ENCODE measurements at regions not wholly inside any gene's neighbourhood (a gene's known extent, or its start where the extent isn't known, plus 50 kb on each side); places are given as distances from the start of the nearest gene placed in this dataset.
A peak's percentile ranks its signal among the peaks of the same experiment; 100 is the strongest.

DNA sequence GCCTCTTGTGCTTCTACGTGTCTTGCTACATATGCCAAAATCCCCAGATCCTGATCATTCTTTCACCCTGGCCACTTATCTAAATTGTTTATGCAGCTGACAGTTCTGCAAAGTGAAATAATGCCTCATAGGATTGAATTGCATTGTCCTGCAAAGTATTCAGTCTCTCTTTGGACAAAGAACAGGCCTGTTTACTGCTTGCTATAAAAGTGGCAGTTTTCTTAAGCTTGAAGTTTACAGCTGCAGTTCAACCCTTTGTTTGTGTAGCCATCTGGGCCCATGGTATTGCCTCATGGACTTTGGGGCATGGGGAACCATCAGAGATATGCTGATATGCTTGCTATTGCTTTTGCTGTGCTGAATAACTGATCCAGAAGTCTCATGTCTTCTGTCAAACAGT is 523.2 kb downstream of the OTOL1 start:
- no peak for DNase-seq

DNA sequence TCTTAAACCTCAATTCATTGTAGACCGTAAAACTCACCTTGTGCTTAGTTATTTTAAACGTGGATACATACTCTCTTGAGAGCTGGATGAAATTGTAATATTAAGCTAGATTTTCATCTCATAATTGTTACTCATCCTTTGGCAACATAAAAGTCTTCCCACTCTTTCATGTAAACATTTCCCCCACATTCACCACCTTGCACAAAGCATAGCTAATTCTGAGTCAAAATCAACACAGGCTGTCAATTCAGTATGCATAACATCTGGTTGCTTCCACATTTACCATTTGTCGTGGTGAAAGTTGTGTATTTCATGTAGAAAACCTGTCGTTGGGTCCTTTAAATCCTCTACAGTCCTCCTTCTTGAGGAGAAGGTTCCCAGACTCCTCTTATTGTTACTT is 524.6 kb downstream of the OTOL1 start:
- DNase-seq, result no peak

DNA sequence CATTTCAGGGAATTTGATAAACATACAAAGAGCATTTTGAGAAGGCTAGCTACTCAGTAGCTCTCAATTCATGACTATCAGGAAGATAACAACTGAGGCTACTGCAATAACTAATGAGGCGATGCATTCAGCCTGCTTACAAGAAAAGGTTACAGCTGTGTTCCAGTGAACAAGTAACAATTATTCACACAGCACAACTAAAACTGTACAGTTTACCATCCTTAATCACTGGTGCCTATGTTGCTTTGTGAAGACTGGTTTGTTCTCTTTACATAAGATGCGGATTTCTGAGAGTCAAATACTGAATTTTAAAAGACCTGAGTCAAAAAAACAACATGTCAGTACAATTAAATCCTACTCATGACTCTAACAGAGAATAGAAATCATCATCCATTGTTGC is 526.3 kb downstream of the OTOL1 start:
- no peak for DNase-seq

DNA sequence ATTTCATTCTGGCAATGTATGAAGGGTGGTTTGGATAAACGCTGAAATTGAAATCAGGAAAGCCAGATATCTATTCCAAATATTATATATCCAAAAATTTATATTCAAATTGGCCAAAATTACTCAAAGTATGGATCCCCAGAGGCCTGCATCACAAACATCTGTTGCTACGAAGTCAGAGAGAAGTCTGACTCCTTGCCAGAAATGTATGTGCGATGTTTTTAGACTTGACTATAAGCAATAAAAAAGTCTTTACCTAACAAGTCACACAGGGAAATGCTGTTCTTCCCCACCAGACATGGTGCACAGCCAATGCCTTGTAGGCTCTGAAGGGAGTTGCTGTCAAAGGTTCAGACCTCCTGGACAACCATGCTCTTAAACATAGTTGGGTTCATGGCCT is 533.1 kb downstream of the OTOL1 start:
- no peak for DNase-seq

DNA sequence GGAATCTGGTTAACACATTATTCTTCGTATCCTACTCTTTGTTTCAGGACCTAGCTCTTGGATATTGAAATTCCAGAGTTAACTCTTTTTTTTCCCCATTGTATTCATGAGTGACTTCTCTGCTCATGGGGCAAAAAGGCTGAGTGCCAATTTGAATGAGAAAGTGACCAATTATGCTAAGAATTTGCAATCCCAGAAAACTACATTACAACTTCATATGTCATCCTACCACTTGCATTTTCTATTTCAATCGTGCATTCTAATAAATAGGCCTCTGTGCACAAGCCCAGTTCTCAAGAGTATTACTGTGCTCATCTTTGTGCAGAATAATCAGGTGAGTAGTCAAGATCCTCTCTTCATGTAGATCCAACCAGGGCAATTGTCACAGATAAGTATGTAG is 537.8 kb downstream of the OTOL1 start:
- DNase-seq, result no peak

DNA sequence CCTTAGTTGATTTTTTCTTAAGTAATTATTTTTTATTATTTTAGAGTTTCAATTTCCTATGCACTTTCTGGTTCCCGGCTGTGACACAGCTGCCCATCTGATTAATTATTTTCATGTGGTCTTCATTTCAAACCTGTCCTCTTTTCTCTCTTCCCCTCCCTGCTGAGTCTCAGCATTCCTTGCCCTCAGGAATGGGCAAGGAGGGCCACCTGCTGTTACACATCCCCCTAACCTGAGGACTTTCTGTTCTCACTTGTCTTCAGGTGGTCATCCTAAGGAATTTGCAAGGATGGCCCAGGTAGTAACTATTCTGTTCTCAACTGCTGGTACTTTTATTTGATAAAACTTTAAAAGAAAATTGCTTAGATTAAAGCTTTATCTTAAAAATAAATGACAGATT is 545.0 kb downstream of the OTOL1 start:
- DNase-seq, result no peak

DNA sequence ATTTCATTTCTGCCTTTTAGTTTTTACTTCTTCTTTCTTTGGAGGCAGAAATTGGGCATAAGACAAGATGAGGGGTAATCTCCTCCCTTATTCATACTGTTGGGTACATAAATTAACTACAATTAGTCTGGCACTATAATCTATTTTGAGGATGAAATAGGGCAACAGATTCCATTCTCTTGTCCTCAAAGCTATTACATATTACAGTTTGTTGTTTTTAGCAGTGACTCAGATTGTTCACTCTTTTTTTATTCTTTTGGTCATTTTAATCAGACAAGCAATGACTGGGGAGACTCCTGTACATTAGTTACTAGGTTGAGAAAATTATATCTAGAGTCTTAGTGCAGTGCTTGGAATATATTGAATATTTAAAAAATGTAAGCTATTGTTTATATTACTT is 556.0 kb downstream of the OTOL1 start:
- DNase-seq, result no peak

DNA sequence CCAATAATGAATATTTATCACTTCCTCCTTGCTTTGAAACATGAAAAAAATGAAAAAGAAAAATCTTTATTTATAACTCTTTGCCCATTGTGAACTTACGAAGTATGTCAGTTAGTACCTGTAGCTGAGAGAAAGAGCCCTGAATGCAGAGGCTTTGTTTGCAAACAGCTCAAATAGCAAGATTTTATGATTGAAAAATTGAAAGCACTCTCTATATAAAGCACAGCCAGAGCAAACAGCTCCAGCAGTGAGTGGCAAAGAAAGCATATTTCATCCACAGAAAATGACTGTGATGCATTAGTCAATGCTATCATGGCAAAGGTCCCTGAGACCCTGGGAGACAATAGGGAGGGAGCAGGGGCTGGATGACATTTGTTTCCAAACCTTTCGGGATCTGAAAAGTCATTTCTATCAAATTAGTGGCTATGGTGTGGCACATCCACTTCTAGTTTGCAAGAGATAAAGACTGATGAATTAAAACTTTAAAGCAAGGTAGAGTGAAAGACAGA is 576.1 kb downstream of the OTOL1 start:
- DNase-seq, result no peak

DNA sequence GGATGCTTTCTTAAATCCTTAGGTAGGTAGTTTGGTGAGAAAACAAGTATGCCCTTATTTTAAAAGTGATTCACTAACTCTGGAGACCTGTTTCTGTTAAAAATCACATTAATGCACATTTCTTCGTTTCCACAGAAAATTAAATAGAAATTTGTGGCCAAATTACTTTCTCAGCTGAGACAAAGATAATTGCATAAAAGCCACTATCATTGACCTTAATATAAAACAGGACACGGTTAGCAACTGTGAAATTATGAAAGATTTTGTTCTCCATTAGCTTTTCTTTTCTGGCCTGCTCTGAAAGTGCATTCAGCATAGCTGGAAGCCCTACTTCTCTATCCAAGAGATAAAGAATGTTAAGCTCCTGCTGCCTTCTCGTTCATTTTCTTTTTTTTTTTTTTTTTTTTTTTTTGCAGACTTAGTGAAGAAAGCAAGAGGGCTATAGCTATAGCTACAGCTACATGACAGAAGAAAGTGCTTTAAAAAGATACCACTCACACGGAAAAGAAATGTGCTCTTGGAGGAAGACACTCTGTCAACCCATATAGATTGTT is 576.9 kb downstream of the OTOL1 start:
- DNase-seq, result no peak

DNA sequence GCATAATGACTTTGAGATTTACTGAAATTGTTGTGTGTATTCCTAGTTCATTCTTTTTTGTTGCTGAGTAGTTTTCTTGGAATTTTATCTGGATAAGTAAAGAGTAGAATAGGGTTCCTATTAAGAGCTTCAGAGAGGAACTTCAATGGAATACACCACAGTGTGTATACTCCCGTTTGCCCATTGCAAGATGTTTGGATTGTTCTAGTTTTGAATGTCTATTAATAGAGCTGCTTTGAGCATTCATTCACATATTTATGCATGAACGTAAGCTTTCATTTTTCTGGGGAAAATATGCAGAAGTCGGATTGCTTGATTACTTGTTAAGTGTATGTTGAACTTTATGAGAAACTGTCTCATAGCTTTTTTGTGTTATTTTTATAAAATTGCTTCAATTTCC is 580.5 kb downstream of the OTOL1 start:
- no peak for DNase-seq

DNA sequence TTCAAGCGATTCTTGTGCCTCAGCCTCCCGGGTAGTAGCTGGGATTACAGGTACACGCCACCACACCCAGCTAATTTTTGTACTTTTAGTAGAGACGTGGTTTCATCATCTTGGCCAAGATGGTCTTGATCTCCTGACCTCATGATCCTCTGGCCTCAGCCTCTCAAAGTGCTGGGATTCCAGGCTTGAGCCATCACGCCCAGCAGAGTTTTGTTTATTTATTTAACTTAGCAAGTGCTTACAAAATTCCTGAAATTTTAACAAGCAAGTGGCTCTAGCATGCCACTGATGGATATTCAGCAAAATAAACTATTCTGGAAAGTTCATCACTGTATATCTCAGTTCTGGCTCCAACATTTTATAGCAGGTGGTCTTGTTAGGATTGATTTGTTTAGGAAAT is 585.9 kb downstream of the OTOL1 start:
- no peak for DNase-seq

DNA sequence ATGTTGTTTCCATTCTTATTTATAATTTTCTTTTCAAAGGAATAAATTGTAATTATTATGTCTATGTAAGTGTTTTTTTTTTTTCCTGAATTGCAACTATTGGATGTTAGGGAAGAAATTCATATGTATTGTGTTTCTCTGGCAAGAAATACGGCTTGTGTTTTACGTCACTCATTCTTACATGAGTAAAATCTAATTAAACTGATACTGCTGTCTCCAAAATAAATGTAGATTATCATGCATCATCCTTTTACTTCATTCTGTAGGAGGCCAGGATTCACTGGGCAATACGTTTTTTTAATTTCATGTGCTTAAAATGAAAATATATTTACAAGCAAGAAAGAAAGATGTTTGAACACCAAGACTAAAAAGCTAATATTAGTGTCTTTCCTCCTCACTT is 590.8 kb downstream of the OTOL1 start:
- no peak for DNase-seq

DNA sequence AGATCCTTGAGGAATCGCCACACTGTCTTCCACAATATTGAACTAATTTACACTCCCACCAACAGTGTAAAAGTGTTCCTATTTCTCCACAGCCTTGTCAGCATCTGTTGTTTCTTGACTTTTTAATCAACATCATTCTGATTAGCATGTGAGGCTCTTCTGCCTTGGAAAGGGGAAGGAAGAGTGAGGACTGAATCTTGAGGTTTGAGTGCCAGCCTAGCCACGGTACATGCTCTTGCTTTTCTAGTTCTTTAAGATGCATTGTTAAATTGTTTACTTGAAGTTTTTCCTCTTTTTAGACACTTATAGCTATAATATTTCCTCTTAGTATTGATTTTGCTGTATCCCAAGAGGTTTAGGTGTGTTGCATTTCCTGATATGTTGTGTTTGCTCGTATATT is 596.1 kb downstream of the OTOL1 start:
- no peak for DNase-seq

DNA sequence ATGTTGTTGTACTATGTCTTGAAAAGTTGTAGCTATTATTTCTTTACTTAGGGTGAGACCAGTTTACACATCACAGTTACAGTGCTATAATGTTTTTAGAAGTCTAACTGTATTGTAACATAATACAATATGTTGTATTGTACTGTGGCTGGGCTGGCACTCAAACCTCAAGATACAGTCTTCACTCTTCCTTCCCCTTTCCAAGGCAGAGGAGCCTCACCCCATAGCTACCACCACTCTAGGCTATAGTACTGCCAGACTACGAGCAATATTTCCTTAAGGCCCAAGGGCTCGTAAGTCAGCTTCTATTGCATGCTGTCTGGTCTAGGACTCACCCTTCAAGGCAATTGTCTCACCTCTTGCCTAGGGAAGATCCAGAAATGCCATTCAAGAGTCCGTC is 597.7 kb downstream of the OTOL1 start:
- DNase-seq, result no peak

DNA sequence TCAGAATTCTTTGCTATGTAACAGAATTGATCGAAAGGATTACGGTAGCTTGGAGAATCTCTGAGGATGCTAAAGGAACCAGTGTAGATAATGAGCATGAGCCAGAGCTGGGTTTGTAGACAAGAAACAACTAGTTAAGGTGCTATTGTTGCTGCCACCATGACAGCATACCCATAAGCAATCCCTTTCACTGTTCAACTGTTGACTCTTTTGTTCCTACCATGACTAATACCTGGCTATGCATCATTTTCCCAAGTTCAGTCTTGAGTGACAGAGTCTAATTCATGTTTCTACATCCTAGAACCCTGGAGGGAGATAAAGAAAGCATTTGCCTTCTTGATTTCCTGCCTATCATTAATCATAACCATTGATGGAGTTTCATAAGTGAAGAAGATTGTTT is 600.3 kb downstream of the OTOL1 start:
- no peak for DNase-seq

DNA sequence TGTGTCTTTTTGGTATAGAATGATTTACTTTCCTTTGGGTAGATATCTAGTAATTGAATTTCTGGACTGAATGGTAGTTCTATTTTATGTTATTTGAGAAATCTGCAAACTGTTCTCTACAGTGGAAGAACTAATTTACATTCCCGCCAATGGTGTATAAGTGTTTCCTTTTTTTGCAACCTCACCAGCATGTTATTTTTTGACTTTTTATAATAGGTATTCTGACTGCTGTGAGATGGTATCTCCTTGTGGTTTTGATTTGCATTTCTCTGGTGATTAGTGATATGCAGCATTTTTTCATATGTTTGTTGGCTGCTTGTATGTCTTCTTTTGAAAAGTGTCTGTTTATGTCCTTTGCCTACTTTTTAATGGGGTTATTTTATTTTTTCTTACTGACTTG is 607.2 kb downstream of the OTOL1 start:
- no peak for DNase-seq

DNA sequence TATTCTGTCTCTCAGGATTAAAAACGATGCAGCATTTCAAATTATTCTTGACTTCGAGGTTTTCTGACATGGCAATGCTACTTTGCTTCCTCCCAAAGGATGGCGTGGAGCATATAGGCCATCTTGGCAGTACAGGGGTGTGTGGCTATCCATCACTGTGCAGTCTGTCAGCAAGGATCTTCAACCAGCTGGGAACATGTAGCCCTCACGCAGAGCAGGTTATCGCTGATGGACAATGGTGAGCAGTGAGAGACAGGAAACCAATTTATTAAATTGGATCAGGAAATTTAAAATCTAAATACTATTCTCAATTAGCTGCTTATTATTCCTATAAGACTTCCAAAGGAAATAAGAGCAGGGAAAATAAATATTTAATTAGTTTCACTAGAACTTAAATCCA is 615.3 kb downstream of the OTOL1 start:
- no peak for DNase-seq

DNA sequence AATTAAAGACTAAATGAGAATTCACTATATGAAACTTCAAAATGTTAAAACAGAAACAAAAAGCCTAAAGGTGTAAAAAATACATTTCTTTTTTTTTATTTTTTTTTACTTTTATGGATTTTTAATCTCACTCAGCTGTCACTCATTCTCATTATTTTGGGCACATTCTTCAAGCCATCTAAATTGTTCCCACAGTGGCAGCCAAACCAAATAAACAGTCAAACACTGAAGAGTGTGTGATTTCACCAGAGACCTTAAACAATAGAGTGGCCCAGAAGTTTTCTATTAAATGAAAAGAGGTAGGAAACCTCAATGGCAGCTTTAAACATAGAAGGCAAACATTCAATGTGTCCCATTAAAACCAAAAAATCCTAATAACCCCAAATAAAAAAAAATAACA is 616.1 kb downstream of the OTOL1 start:
- no peak for DNase-seq

DNA sequence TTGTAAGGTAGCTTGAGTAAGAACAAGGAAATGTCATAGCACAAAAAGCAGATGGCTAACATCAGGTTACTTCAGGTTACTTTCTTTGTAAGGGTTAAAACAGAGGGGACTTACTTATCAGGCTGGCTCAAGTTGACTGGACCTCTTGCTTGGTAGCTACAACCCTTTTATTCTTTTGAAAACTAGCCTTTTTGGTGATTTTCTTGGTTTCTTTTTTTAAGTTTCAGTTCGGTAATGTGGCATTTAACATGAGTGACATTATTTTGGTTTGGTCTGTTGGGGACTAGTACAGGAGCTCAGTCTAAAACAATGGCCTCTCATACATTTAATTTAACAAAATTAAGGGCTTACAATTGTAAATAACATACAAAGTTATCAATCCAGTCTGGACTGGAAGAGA is 621.4 kb downstream of the OTOL1 start:
- DNase-seq, result no peak

DNA sequence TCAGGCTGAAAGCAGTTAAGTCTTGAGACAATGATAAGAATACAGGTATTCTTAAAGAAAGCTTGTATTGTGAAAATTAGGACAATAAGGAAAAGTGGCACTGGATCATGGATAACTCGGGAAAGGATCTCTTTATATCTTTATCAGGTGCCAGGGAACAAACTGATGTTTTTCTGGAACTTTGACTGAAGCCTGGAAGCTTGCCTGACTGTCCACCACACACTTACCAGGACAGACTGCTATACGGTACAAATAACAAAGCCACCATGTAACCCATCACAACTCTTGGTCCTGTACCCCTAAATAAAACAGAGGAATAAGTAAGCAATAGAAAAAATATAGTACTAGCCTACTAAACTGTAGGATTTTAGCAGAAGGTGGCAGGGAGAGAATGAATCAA is 623.0 kb downstream of the OTOL1 start:
- no peak for DNase-seq

DNA sequence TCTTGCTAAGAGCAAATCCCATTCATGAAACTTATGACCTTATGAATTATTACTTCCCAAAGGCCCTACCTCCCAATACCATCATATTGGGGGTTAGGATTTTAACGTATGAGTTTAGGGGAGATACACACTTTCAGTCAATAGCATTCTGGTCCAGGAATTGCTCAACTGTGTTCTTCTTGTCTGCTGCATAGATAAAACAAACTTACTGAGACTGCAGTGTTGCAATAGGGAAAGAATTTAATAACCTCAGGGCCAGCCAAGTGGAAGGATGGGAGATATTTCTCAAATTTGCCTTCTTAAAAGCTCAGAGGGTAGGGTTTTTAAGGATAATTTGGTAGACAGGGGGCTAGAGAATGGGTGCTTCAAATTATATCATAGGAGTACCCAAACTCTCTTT is 625.8 kb downstream of the OTOL1 start:
- no peak for DNase-seq

DNA sequence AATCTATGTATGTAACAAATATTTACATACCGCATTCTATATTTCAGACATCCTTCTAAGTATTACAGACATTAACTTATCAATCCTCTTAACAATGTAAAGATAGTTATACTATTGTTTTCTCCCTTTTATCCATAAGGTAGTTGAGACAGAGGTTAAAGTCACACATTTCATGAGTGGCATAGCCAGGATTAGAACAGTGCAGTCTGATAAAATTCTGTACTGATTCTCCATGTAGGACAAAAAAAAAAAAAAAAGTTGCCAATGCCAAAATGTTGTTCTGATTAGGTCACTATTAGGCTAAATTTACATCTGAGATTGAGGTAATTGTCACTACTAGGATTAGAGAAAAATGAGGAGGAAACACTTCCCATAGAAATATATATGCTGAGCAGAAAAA is 629.2 kb downstream of the OTOL1 start:
- no peak for DNase-seq

DNA sequence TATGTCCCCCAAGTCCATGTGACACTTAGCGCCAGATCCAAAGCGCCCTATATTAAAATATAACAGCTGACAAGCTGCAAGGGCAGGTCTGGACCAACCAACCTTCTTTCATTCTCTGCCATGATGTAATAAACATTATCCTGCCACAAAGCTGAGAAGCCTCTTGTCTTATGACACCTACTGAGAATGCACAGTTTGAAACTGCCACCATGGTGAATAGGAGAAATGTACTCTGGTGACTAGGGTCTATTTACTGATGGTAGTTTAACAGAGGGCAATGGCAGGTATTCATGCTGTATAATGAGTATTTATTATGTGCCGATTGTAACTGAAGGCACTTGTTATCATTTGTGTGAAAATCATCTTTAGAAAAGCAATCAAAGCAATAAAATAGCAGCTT is 634.0 kb downstream of the OTOL1 start:
- DNase-seq, result no peak

DNA sequence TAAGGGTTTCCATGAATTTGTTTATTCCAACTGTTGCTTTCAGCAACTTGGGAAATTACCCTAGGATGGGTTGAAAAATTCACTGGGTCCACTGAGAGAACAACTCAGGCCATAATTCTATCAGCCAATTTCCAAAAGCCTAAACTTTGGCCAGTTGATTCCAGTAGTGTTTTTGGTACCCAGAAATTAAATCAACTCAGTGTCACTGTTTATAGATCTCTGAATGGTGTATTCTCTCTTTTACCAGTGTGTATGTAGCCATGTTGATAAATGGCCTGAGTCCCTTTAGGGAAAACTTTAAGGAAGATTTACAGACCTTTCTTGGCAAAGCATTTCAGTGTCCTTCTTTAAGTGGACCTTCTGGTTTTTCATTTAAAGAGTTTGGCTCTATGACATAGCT is 636.4 kb downstream of the OTOL1 start:
- DNase-seq, result no peak

DNA sequence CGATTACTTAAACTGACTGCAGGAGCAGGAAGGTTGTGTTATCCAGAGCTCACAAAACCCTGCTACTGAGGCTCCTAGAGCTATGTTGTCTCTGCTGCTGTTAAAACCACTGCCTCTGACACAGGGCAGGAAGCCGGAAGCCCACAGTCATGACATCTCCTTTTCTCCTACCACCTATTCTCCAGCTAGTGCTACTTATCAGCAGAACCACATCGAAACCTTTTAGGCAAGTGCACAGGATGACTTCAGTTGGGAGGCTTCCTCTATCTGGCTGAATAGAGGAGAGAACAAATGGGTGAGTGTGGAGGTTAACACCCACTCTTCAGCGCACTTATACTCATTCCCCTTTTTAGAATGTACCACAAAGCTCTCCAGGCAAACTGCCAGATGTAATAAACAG is 638.0 kb downstream of the OTOL1 start:
- DNase-seq, result peak in 1 of 5 donors; percentile 13

DNA sequence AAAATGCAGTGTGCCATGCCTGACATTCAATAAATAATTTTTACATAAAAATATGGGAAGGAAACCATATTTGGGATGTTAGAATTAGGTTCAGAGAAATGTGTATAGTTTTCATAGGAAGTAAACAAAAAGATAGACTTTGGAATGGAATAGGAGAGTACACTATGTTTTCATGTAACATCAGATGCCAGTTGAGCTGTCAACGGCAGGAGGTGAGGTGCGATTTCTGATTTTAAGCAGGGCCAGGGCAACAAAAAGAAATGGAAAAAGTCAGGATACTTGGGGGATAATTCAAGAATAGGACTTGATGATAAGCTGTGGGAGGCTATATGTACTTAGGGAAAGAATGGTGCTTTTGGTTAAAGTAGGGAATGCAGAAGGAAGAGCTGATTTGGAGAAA is 639.5 kb downstream of the OTOL1 start:
- DNase-seq, result no peak

Measured in T-helper 1 cell (primary cell).